IMR-90 (cell line): ENCODE measurements at regions not wholly inside any gene's neighbourhood (a gene's known extent, or its start where the extent isn't known, plus 50 kb on each side); places are given as distances from the start of the nearest gene placed in this dataset.

ENCODE experiments used
- ATAC-seq: fragments of 200-7000 bp; cut with Tn5 transposase; 2 replicates; pipeline ENCODE4 v1.9.1; 2020; ENCODE audit warnings: low read depth, mild to moderate bottlenecking, moderate library complexity
- BruUV-seq: library from RNA; stranded (reverse); fragments of 400-500 nt; replicated peaks from 2 replicates; lab custom pipeline; 2021; lab: Mats Ljungman, UMichigan
- CTCF ChIA-PET: fragments of 300-600 bp; formaldehyde crosslinking; extraction: SDS; loops from one replicate; lab custom pipeline; 2021; ENCODE audit warnings: antibody characterized with exemption; lab: Yijun Ruan, JAX
- POLR2A ChIA-PET: fragments of 300-600 bp; sonication (Branson Sonifier 250); formaldehyde crosslinking; loops from one replicate; lab custom pipeline; 2022; ENCODE audit warnings: antibody characterized with exemption; ENCODE audit not compliant: unreplicated experiment; lab: Charles Lee
- DNase-seq: peaks from one replicate; pipeline ENCODE4 v3.0.0; 2013
- H2AFZ ChIP-seq: replicated peaks from 2 replicates; pipeline ENCODE3; 2013; ENCODE audit warnings: low read length, mild to moderate bottlenecking; ENCODE audit not compliant: poor library complexity
- H2AK5ac ChIP-seq: 2 replicates; pipeline ENCODE4 v1.6.1; 2013; ENCODE audit warnings: low read depth, low read length, inconsistent platforms
- H2AK9ac ChIP-seq: replicated peaks from 2 replicates; pipeline ENCODE3; 2013; ENCODE audit warnings: mild to moderate bottlenecking, low read depth, low read length, moderate library complexity; ENCODE audit not compliant: poor library complexity
- H2BK120ac ChIP-seq: 2 replicates; pipeline ENCODE4 v1.6.1; 2013; ENCODE audit warnings: low read depth, low read length, inconsistent platforms
- H2BK15ac ChIP-seq: 3 replicates; pipeline ENCODE4 v1.6.1; 2013; ENCODE audit warnings: low read depth, low read length, inconsistent platforms
- H2BK20ac ChIP-seq: 2 replicates; pipeline ENCODE4 v1.6.1; 2013; ENCODE audit warnings: low read depth, mild to moderate bottlenecking, inconsistent platforms, low read length, moderate library complexity
- H2BK5ac ChIP-seq: 2 replicates; pipeline ENCODE4 v1.6.1; 2013; ENCODE audit warnings: mild to moderate bottlenecking, low read depth, low read length, inconsistent platforms; ENCODE audit not compliant: poor library complexity, severe bottlenecking
- H3K14ac ChIP-seq: replicated peaks from 2 replicates; pipeline ENCODE4 v1.6.1; 2013; ENCODE audit warnings: low read depth, low read length, inconsistent platforms
- H3K18ac ChIP-seq: 2 replicates; pipeline ENCODE4 v1.6.1; 2013; ENCODE audit warnings: low read depth, low read length, control low read depth
- H3K23ac ChIP-seq: 2 replicates; pipeline ENCODE4 v1.6.1; 2013; ENCODE audit warnings: low read depth, low read length, inconsistent platforms
- H3K27ac ChIP-seq: 2 replicates; pipeline ENCODE4 v1.5.1; 2013; ENCODE audit warnings: mild to moderate bottlenecking, control low read depth, low read length; ENCODE audit not compliant: insufficient read depth
- H3K27me3 ChIP-seq: 2 replicates; pipeline ENCODE4 v1.6.1; 2013; ENCODE audit warnings: low read length; ENCODE audit not compliant: control insufficient read depth, insufficient read depth
- H3K36me3 ChIP-seq: 2 replicates; pipeline ENCODE4 v1.6.1; 2013; ENCODE audit warnings: low read length, mixed read lengths; ENCODE audit not compliant: control insufficient read depth, insufficient read depth
- H3K4ac ChIP-seq: 2 replicates; pipeline ENCODE4 v1.6.1; 2013; ENCODE audit warnings: low read depth, low read length, inconsistent platforms
- H3K4me1 ChIP-seq: 2 replicates; pipeline ENCODE4 v1.6.1; 2013; ENCODE audit warnings: low read length, mixed read lengths; ENCODE audit not compliant: control insufficient read depth, insufficient read depth
- H3K4me2 ChIP-seq: 2 replicates; pipeline ENCODE4 v1.6.1; 2013; ENCODE audit warnings: low read depth, mild to moderate bottlenecking, control low read depth, low read length, moderate library complexity
- H3K4me3 ChIP-seq: 2 replicates; pipeline ENCODE4 v1.5.1; 2013; ENCODE audit warnings: low read depth, mild to moderate bottlenecking, control low read depth, low read length, moderate library complexity; ENCODE audit not compliant: insufficient read depth
- H3K56ac ChIP-seq: 2 replicates; pipeline ENCODE4 v1.6.1; 2013; ENCODE audit warnings: low read length, inconsistent platforms; ENCODE audit not compliant: insufficient read depth; ENCODE audit errors: extremely low read depth
- H3K79me1 ChIP-seq, 2 experiments: 2 replicates each; pipeline ENCODE4 v1.6.1; 2013; ENCODE audit warnings: low read length in 2 of 2, inconsistent platforms in 1 of 2, low read depth in 1 of 2
- H3K9ac ChIP-seq: 2 replicates; pipeline ENCODE4 v1.6.1; 2013; ENCODE audit warnings: low read depth, low read length, control low read depth
- H3K9me1 ChIP-seq: 2 replicates; pipeline ENCODE4 v1.6.1; 2013; ENCODE audit warnings: low read length, inconsistent platforms; ENCODE audit not compliant: insufficient read depth
- H3K9me3 ChIP-seq: 2 replicates; pipeline ENCODE4 v1.6.1; 2013; ENCODE audit warnings: low read length; ENCODE audit not compliant: control insufficient read depth, insufficient read depth
- H4K20me1 ChIP-seq: 2 replicates; pipeline ENCODE4 v1.6.1; 2013; ENCODE audit warnings: low read length, inconsistent platforms; ENCODE audit not compliant: insufficient read depth
- H4K5ac ChIP-seq: 2 replicates; pipeline ENCODE4 v1.6.1; 2013; ENCODE audit warnings: mild to moderate bottlenecking, low read depth, low read length, control low read depth
- H4K8ac ChIP-seq, 2 experiments: 2 replicates each; pipeline ENCODE4 v1.6.1; 2013; ENCODE audit warnings: low read depth in 2 of 2, low read length in 2 of 2, control low read depth in 1 of 2, inconsistent platforms in 1 of 2
- H4K91ac ChIP-seq: 2 replicates; pipeline ENCODE4 v1.6.1; 2013; ENCODE audit warnings: low read depth, low read length, inconsistent platforms; ENCODE audit not compliant: insufficient read depth
- BHLHE40 ChIP-seq: fragments of 150-350 bp; IDR thresholded peaks from 2 replicates; pipeline ENCODE4 v1.6.1; 2016; ENCODE audit warnings: mild to moderate bottlenecking, low read depth, low read length
- CEBPB ChIP-seq: IDR thresholded peaks from 2 replicates; pipeline ENCODE4 v1.6.1; 2012; ENCODE audit warnings: low read depth, low read length, improper control_type of control experiment
- CHD1 ChIP-seq: IDR thresholded peaks from 2 replicates; pipeline ENCODE4 v1.6.1; 2012; ENCODE audit warnings: low read depth, low read length, improper control_type of control experiment
- FOS ChIP-seq: fragments of 150-350 bp; IDR thresholded peaks from 2 replicates; pipeline ENCODE4 v1.6.1; 2016; ENCODE audit warnings: low read depth, low read length
- MAFK ChIP-seq: IDR thresholded peaks from 2 replicates; pipeline ENCODE4 v1.6.1; 2012; ENCODE audit warnings: low read depth, low read length, improper control_type of control experiment
- MAZ ChIP-seq: IDR thresholded peaks from 2 replicates; pipeline ENCODE4 v1.6.1; 2012; ENCODE audit warnings: low read depth, mild to moderate bottlenecking, low read length, improper control_type of control experiment, moderate library complexity, borderline replicate concordance
- MXI1 ChIP-seq: IDR thresholded peaks from 2 replicates; pipeline ENCODE4 v1.6.1; 2012; ENCODE audit warnings: low read depth, mild to moderate bottlenecking, low read length, moderate library complexity, borderline replicate concordance
- NFE2L2 ChIP-seq: fragments of 150-350 bp; IDR thresholded peaks from 2 replicates; pipeline ENCODE4 v1.6.1; 2016; ENCODE audit warnings: low read depth, mild to moderate bottlenecking, low read length
- POLR2A ChIP-seq: IDR thresholded peaks from 2 replicates; pipeline ENCODE4 v1.6.1; 2012; ENCODE audit warnings: mild to moderate bottlenecking, low read depth, low read length
- RAD21 ChIP-seq: IDR thresholded peaks from 2 replicates; pipeline ENCODE4 v1.6.1; 2012; ENCODE audit warnings: low read length, improper control_type of control experiment
- RCOR1 ChIP-seq: IDR thresholded peaks from 2 replicates; pipeline ENCODE4 v1.6.1; 2012; ENCODE audit warnings: mild to moderate bottlenecking, low read length, improper control_type of control experiment; ENCODE audit not compliant: insufficient replicate concordance
- RFX5 ChIP-seq: IDR thresholded peaks from 2 replicates; pipeline ENCODE4 v1.8.0; 2012; ENCODE audit warnings: low read depth, mild to moderate bottlenecking, low read length, moderate library complexity
- SMC3 ChIP-seq: fragments of 150-350 bp; IDR thresholded peaks from 2 replicates; pipeline ENCODE4 v1.6.1; 2016; ENCODE audit warnings: low read depth, mild to moderate bottlenecking, antibody characterized with exemption, low read length, moderate library complexity
- WGBS, 2 experiments: methylation state at CpG; one replicate each; pipeline versions ENCODE4 v1.1.5 to v1.1.7; 2013; ENCODE audit warnings: missing lambda C conversion rate in 2 of 2; ENCODE audit not compliant: insufficient read length in 1 of 2; ENCODE audit errors: extremely low coverage in 2 of 2; 5-methylcytosine and 5-hydroxymethylcytosine counted together
- dilution Hi-C: fragments of 300-500 bp; cut with HindIII; formaldehyde crosslinking; loops from one replicate; pipeline ENCODE4 v1.14.3; 2018; ENCODE audit warnings: low sequenced_read_pairs; ENCODE audit not compliant: unreplicated experiment
- in situ Hi-C: fragments of 300-500 bp; cut with MboI; formaldehyde crosslinking; loops from 3 replicates; pipeline ENCODE4 v1.14.3; 2019; ENCODE audit warnings: low sequenced_read_pairs, inconsistent platforms, mixed read lengths
- intact Hi-C: fragments of 100-400 bp; cut with micrococcal nuclease; formaldehyde crosslinking; loops from 2 replicates; pipeline ENCODE4 v1.10.0; 2022
- TF ChIP-seq, protein P1 (sequence below): conservative IDR thresholded peaks from 2 replicates; pipeline ENCODE4 v1.5.1; 2012; ENCODE audit warnings: mild to moderate bottlenecking, low read depth, low read length, improper control_type of control experiment
- TF ChIP-seq, protein P2 (sequence below): fragments of 150-350 bp; IDR thresholded peaks from 2 replicates; pipeline ENCODE4 v1.6.1; 2017; ENCODE audit warnings: mild to moderate bottlenecking, antibody characterized with exemption, low read length, low read depth
- TF ChIP-seq, protein P3 (sequence below): fragments of 150-350 bp; IDR thresholded peaks from 2 replicates; pipeline ENCODE4 v1.6.1; 2016; ENCODE audit warnings: low read depth, mild to moderate bottlenecking, low read length, moderate library complexity, borderline replicate concordance

DNA sequence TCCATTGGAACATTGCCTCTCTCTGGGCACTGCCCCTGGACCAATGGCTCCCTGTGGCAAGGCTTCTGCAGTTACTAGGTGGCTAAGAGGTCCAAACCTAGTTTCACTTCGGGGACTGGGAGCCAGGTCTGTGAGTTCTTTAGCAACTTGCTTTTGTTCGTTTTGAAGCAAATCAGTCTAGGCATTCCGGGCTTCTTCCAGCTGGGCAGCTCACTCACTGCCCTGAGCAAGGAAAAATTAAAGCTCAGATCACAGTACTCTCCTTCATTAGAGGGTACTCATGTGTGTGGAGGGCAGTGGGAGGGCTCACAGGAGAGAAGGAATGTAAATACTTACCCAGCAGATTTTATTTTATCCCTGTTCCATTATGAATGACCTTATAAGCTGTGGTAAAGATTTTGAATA is 80.3 kb downstream of the SPP2 start:
- no peak overlapping the region for H2AFZ ChIP-seq
- H3K9me1 ChIP-seq, result no peaks in the 10 kb centered on the region
- H2AK9ac ChIP-seq, result no peak overlapping the region
- no peak overlapping the region for H3K23ac ChIP-seq
- H3K14ac ChIP-seq, result no peak overlapping the region
- no peak overlapping the region for H3K4ac ChIP-seq
- DNase-seq (no peak), ATAC-seq (no peak)
- H3K56ac ChIP-seq, result no peak overlapping the region
- no peak overlapping the region for H3K18ac ChIP-seq
- no peak overlapping the region for H3K9ac ChIP-seq
- no peak overlapping the region for H2BK20ac ChIP-seq
- no peak overlapping the region for H4K8ac ChIP-seq
- H3K4me1 ChIP-seq, result no peaks in the 10 kb centered on the region
- H2AK5ac ChIP-seq, result no peak overlapping the region
- in situ Hi-C loops (loop anchor here (10.0 kb wide), 1 partner anchor 984 kb away; no protein-coding TSS in a partner anchor), intact Hi-C loops (no loop called here), dilution Hi-C loops (no loop called here)
- H2BK5ac ChIP-seq, result no peak overlapping the region
- no peak overlapping the region for H2BK15ac ChIP-seq
- no peak overlapping the region for H3K4me3 ChIP-seq
- 43% methylated on average over 1 of the region's 3 CpGs; no CpG with 5 or more reads in 1 of the 2 experiments for WGBS, 2 experiments
- H3K27me3 ChIP-seq, result peaks cover 22% of the 10 kb centered on the region
- CTCF ChIA-PET, result no interaction called here
- H3K4me2 ChIP-seq, result peak overlapping the region; percentile 40; the same call in 1 of the 2 replicates
- H4K20me1 ChIP-seq, result no peaks in the 10 kb centered on the region
- H2BK120ac ChIP-seq, result no peak overlapping the region
- no peak overlapping the region for H4K5ac ChIP-seq
- H4K91ac ChIP-seq, result no peak overlapping the region
- no peaks in the 10 kb centered on the region for H3K79me1 ChIP-seq
- no peak overlapping the region for H3K27ac ChIP-seq
- no TSS peak for BruUV-seq
- no peaks in the 10 kb centered on the region for H3K9me3 ChIP-seq
- POLR2A ChIA-PET, result no interaction called here
- TF ChIP-seq NFE2L2 (no peak), CHD1 (no peak), RFX5 (no peak), FOS (no peak), MXI1 (no peak), CEBPB (no peak), MAFK (no peak), RCOR1 (no peak), MAZ (no peak), SMC3 (no peak), POLR2A (no peak), RAD21 (no peak), BHLHE40 (no peak)
- TF ChIP-seq, protein P1, sequence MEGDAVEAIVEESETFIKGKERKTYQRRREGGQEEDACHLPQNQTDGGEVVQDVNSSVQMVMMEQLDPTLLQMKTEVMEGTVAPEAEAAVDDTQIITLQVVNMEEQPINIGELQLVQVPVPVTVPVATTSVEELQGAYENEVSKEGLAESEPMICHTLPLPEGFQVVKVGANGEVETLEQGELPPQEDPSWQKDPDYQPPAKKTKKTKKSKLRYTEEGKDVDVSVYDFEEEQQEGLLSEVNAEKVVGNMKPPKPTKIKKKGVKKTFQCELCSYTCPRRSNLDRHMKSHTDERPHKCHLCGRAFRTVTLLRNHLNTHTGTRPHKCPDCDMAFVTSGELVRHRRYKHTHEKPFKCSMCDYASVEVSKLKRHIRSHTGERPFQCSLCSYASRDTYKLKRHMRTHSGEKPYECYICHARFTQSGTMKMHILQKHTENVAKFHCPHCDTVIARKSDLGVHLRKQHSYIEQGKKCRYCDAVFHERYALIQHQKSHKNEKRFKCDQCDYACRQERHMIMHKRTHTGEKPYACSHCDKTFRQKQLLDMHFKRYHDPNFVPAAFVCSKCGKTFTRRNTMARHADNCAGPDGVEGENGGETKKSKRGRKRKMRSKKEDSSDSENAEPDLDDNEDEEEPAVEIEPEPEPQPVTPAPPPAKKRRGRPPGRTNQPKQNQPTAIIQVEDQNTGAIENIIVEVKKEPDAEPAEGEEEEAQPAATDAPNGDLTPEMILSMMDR, result no peak
- TF ChIP-seq, protein P2, sequence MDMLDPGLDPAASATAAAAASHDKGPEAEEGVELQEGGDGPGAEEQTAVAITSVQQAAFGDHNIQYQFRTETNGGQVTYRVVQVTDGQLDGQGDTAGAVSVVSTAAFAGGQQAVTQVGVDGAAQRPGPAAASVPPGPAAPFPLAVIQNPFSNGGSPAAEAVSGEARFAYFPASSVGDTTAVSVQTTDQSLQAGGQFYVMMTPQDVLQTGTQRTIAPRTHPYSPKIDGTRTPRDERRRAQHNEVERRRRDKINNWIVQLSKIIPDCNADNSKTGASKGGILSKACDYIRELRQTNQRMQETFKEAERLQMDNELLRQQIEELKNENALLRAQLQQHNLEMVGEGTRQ, result no peak
- TF ChIP-seq, protein P3, sequence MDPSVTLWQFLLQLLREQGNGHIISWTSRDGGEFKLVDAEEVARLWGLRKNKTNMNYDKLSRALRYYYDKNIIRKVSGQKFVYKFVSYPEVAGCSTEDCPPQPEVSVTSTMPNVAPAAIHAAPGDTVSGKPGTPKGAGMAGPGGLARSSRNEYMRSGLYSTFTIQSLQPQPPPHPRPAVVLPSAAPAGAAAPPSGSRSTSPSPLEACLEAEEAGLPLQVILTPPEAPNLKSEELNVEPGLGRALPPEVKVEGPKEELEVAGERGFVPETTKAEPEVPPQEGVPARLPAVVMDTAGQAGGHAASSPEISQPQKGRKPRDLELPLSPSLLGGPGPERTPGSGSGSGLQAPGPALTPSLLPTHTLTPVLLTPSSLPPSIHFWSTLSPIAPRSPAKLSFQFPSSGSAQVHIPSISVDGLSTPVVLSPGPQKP, result no peak
- no peaks in the 10 kb centered on the region for H3K36me3 ChIP-seq
